ENCODE measurements at regions not wholly inside any gene's neighbourhood (a gene's known extent, or its start where the extent isn't known, plus 50 kb on each side); places are given as distances from the start of the nearest gene placed in this dataset.

- TF ChIP-seq, protein P1, sequence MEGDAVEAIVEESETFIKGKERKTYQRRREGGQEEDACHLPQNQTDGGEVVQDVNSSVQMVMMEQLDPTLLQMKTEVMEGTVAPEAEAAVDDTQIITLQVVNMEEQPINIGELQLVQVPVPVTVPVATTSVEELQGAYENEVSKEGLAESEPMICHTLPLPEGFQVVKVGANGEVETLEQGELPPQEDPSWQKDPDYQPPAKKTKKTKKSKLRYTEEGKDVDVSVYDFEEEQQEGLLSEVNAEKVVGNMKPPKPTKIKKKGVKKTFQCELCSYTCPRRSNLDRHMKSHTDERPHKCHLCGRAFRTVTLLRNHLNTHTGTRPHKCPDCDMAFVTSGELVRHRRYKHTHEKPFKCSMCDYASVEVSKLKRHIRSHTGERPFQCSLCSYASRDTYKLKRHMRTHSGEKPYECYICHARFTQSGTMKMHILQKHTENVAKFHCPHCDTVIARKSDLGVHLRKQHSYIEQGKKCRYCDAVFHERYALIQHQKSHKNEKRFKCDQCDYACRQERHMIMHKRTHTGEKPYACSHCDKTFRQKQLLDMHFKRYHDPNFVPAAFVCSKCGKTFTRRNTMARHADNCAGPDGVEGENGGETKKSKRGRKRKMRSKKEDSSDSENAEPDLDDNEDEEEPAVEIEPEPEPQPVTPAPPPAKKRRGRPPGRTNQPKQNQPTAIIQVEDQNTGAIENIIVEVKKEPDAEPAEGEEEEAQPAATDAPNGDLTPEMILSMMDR (conservative IDR thresholded peaks at IDR 0.05; ENCODE audit: low read length) = no peak
- no peak for TF ChIP-seq EZH2phosphoT487 (IDR thresholded peaks at IDR 0.05; ENCODE audit: borderline replicate concordance, low read depth, low read length)
Measured at GRCh38 chr14:37894463-37894862, 299.0 kb downstream of the TTC6 start.
